Endothelial cell (in vitro differentiated cells): ENCODE measurements at regions not wholly inside any gene's neighbourhood (a gene's known extent, or its start where the extent isn't known, plus 50 kb on each side); places are given as distances from the start of the nearest gene placed in this dataset.

Experiments
- DNase-seq: peaks from one replicate; pipeline ENCODE4 v3.0.0; 2021; ENCODE audit warnings: low spot score
- H3K27ac Mint-ChIP-seq: one replicate; pipeline ENCODE4 v1.8.0; 2021; ENCODE audit warnings: mixed read lengths, inconsistent platforms; ENCODE audit not compliant: unreplicated experiment
- H3K27me3 Mint-ChIP-seq: one replicate; pipeline ENCODE4 v1.8.0; 2021; ENCODE audit warnings: mild to moderate bottlenecking, moderate library complexity, mixed read lengths, inconsistent platforms; ENCODE audit not compliant: unreplicated experiment
- H3K36me3 Mint-ChIP-seq: one replicate; pipeline ENCODE4 v1.8.0; 2021; ENCODE audit warnings: mild to moderate bottlenecking, low read depth, mixed read lengths, inconsistent platforms; ENCODE audit not compliant: unreplicated experiment
- H3K4me1 Mint-ChIP-seq: one replicate; pipeline ENCODE4 v1.8.0; 2021; ENCODE audit warnings: mild to moderate bottlenecking, mixed read lengths, inconsistent platforms; ENCODE audit not compliant: unreplicated experiment
- H3K4me3 Mint-ChIP-seq: one replicate; pipeline ENCODE4 v1.8.0; 2021; ENCODE audit warnings: mild to moderate bottlenecking, mixed read lengths, inconsistent platforms; ENCODE audit not compliant: unreplicated experiment
- H3K9me3 Mint-ChIP-seq: one replicate; pipeline ENCODE4 v1.8.0; 2021; ENCODE audit warnings: mixed read lengths, inconsistent platforms; ENCODE audit not compliant: unreplicated experiment
- CTCF ChIP-seq: fragments of 200-600 bp; sonication (generic); IDR thresholded peaks from one replicate; pipeline ENCODE4 v1.5.0; 2021; ENCODE audit warnings: antibody characterized with exemption; ENCODE audit not compliant: unreplicated experiment

- no peaks in the 10 kb centered on the region for H3K36me3 Mint-ChIP-seq
- H3K27ac Mint-ChIP-seq: no peak overlapping the region
- TF ChIP-seq CTCF: no peak
- H3K4me1 Mint-ChIP-seq: peaks cover 6% of the 10 kb centered on the region
- no peaks in the 10 kb centered on the region for H3K9me3 Mint-ChIP-seq
- no peaks in the 10 kb centered on the region for H3K27me3 Mint-ChIP-seq
- no peak for DNase-seq
- no peak overlapping the region for H3K4me3 Mint-ChIP-seq
Observed at GRCh38 chr6:82030301-82030700, 217.2 kb downstream of the IBTK start.

- no peaks in the 10 kb centered on the region for H3K36me3 Mint-ChIP-seq
- no peak for TF ChIP-seq CTCF
- H3K27me3 Mint-ChIP-seq: no peaks in the 10 kb centered on the region
- no peak overlapping the region for H3K27ac Mint-ChIP-seq
- H3K9me3 Mint-ChIP-seq: no peaks in the 10 kb centered on the region
- no peak for DNase-seq
- H3K4me3 Mint-ChIP-seq: no peak overlapping the region
- H3K4me1 Mint-ChIP-seq: no peaks in the 10 kb centered on the region
Observed at GRCh38 chr6:82025271-82025670, 222.3 kb downstream of the IBTK start.

- H3K27me3 Mint-ChIP-seq: no peaks in the 10 kb centered on the region
Observed at GRCh38 chr6:82022614-82023129, 224.9 kb downstream of the IBTK start.

GRCh38 chr6:82017773-82018172 is 229.8 kb downstream of the IBTK start:
- H3K4me1 Mint-ChIP-seq: no peaks in the 10 kb centered on the region
- H3K27ac Mint-ChIP-seq: no peak overlapping the region
- H3K9me3 Mint-ChIP-seq: no peaks in the 10 kb centered on the region
- TF ChIP-seq CTCF: no peak
- H3K36me3 Mint-ChIP-seq: no peaks in the 10 kb centered on the region
- H3K4me3 Mint-ChIP-seq: no peak overlapping the region
- no peak for DNase-seq
- H3K27me3 Mint-ChIP-seq: no peaks in the 10 kb centered on the region

More at GRCh38 chr6:82022614-82023129, 224.9 kb downstream of the IBTK start:
- Mint-ChIP-seq H3K4me1 (no peaks in the 10 kb centered on the region), H3K4me3 (no peak overlapping the region), H3K27ac (no peak overlapping the region), H3K36me3 (no peaks in the 10 kb centered on the region), H3K9me3 (no peaks in the 10 kb centered on the region)
- no peak for TF ChIP-seq CTCF
- no peak for DNase-seq

- H3K9me3 Mint-ChIP-seq: no peaks in the 10 kb centered on the region
- H3K36me3 Mint-ChIP-seq: no peaks in the 10 kb centered on the region
- TF ChIP-seq CTCF: no peak
- no peaks in the 10 kb centered on the region for H3K4me1 Mint-ChIP-seq
- no peaks in the 10 kb centered on the region for H3K27me3 Mint-ChIP-seq
- DNase-seq: no peak
- H3K4me3 Mint-ChIP-seq: no peak overlapping the region
- no peak overlapping the region for H3K27ac Mint-ChIP-seq
Observed at GRCh38 chr6:82017288-82017687, 230.3 kb downstream of the IBTK start.
